KMS-11 (cell line): ENCODE measurements at regions not wholly inside any gene's neighbourhood (a gene's known extent, or its start where the extent isn't known, plus 50 kb on each side); places are given as distances from the start of the nearest gene placed in this dataset.

Source experiments
- H2AFZ ChIP-seq: fragments of 200-600 bp; sonication (generic); 2 replicates; pipeline ENCODE4 v1.6.1; 2016; ENCODE audit warnings: antibody characterized with exemption, mixed run types, low read depth
- H3K27ac ChIP-seq: fragments of 200-600 bp; sonication (generic); 2 replicates; pipeline ENCODE4 v1.6.1; 2016; ENCODE audit warnings: mild to moderate bottlenecking, mixed run types
- H3K27me3 ChIP-seq: fragments of 200-600 bp; sonication (generic); 2 replicates; pipeline ENCODE4 v1.6.1; 2017; ENCODE audit warnings: mild to moderate bottlenecking, low read depth, mixed run types, moderate library complexity; ENCODE audit not compliant: insufficient read depth
- H3K36me3 ChIP-seq: fragments of 200-600 bp; sonication (generic); 2 replicates; pipeline ENCODE4 v1.6.1; 2017; ENCODE audit warnings: mild to moderate bottlenecking, mixed run types; ENCODE audit not compliant: insufficient read depth
- H3K4me1 ChIP-seq: fragments of 200-600 bp; sonication (generic); 2 replicates; pipeline ENCODE4 v1.6.1; 2016; ENCODE audit warnings: mild to moderate bottlenecking, low read depth, mixed run types; ENCODE audit not compliant: poor library complexity, severe bottlenecking
- H3K4me2 ChIP-seq: fragments of 200-600 bp; sonication (generic); 2 replicates; pipeline ENCODE4 v1.7.0; 2016; ENCODE audit warnings: mild to moderate bottlenecking, mixed run types
- H3K4me3 ChIP-seq: fragments of 200-600 bp; sonication (generic); IDR thresholded peaks from 2 replicates; pipeline ENCODE4 v1.6.1; 2017; ENCODE audit warnings: low read depth, low read length, mixed read lengths; ENCODE audit not compliant: insufficient read depth
- H3K79me2 ChIP-seq: fragments of 200-600 bp; sonication (generic); 2 replicates; pipeline ENCODE4 v1.6.1; 2016; ENCODE audit warnings: low read depth, mixed run types; ENCODE audit not compliant: insufficient read depth
- H3K9ac ChIP-seq: fragments of 200-600 bp; sonication (generic); 2 replicates; pipeline ENCODE4 v1.6.1; 2016; ENCODE audit warnings: mild to moderate bottlenecking, mixed run types
- H4K20me1 ChIP-seq: fragments of 200-600 bp; sonication (generic); 2 replicates; pipeline ENCODE4 v1.6.1; 2016; ENCODE audit warnings: mild to moderate bottlenecking, mixed run types; ENCODE audit not compliant: insufficient read depth
- TF ChIP-seq, protein P1 (sequence below): fragments of 200-600 bp; sonication (generic); conservative IDR thresholded peaks from 2 replicates; pipeline ENCODE4 v1.6.1; 2017; ENCODE audit warnings: low read depth, mild to moderate bottlenecking, antibody characterized with exemption, low read length, moderate library complexity, mixed read lengths

DNA sequence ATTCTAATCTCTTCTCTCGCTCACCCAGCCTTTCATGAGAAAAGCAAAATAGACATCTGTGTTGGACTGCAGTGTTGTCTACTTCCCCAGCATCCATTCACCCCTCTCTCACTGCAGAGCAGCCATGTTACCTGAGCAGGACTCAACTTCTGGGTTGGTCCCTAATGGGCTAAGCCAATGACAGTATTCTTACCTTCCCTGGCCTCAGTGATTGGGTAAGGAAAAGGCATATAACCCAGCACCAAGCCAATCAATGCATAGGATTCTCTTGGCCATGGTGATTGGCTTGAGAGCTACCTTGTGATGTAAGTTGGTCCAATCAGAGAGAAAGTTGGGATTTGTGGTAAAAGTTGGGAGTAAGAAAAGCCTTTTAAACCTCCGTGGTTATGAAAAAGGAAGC, 99.8 kb upstream of the NECTIN1 start:
- TF ChIP-seq, protein P1, sequence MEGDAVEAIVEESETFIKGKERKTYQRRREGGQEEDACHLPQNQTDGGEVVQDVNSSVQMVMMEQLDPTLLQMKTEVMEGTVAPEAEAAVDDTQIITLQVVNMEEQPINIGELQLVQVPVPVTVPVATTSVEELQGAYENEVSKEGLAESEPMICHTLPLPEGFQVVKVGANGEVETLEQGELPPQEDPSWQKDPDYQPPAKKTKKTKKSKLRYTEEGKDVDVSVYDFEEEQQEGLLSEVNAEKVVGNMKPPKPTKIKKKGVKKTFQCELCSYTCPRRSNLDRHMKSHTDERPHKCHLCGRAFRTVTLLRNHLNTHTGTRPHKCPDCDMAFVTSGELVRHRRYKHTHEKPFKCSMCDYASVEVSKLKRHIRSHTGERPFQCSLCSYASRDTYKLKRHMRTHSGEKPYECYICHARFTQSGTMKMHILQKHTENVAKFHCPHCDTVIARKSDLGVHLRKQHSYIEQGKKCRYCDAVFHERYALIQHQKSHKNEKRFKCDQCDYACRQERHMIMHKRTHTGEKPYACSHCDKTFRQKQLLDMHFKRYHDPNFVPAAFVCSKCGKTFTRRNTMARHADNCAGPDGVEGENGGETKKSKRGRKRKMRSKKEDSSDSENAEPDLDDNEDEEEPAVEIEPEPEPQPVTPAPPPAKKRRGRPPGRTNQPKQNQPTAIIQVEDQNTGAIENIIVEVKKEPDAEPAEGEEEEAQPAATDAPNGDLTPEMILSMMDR, result no peak
- H3K79me2 ChIP-seq, result no peaks in the 10 kb centered on the region
- no peak overlapping the region for H3K4me2 ChIP-seq
- H3K4me3 ChIP-seq, result no peak overlapping the region
- H4K20me1 ChIP-seq, result no peaks in the 10 kb centered on the region
- no peaks in the 10 kb centered on the region for H3K27me3 ChIP-seq
- no peaks in the 10 kb centered on the region for H3K36me3 ChIP-seq
- no peak overlapping the region for H3K9ac ChIP-seq
- H2AFZ ChIP-seq, result no peak overlapping the region
- no peak overlapping the region for H3K27ac ChIP-seq
- H3K4me1 ChIP-seq, result no peaks in the 10 kb centered on the region

DNA sequence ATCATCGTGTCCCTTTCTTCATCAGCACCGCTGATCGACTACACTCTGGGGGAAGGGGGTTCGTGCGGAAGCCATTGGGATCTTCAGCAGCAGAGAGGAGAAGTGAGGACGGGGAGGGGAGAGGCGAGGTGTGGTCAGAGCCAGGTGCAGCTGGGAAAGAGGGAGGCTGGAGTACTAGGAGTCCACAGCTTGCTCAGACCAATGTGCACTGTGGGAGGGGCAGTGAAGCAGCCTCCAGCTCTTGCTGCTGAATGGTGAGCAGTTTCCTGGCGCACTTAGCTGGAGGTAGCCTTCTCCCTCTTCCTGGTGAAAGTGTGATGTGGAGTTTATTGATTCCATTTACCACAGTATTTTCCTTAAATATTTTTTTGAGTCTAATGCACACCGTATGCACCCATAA, 99.0 kb upstream of the NECTIN1 start:
- no peaks in the 10 kb centered on the region for H4K20me1 ChIP-seq
- H3K27ac ChIP-seq, result no peak overlapping the region
- H3K4me3 ChIP-seq, result no peak overlapping the region
- no peaks in the 10 kb centered on the region for H3K36me3 ChIP-seq
- H3K4me1 ChIP-seq, result no peaks in the 10 kb centered on the region
- no peak overlapping the region for H2AFZ ChIP-seq
- H3K9ac ChIP-seq, result no peak overlapping the region
- no peaks in the 10 kb centered on the region for H3K27me3 ChIP-seq
- no peaks in the 10 kb centered on the region for H3K79me2 ChIP-seq
- no peak overlapping the region for H3K4me2 ChIP-seq
- TF ChIP-seq, protein P1, result no peak

DNA sequence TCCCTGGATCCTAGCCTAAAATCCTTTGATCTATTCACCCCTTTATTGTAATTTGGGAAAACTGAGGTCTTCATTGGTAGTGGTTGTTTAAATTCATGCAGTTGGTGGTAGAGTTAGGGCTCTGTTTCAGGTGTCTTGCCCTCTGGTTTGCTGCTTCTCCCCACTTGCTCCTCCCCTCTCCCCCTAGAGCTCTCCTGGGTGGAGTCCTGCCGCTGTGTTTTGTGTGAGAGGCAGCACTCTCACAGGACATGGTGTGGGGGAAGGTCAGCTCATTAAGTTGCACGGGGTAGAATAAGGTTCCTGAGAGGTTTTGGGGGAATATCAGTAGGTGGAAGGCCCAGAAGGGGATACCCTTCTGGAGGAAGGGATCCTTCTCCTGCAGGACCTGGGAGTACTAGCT, 98.1 kb upstream of the NECTIN1 start:
- Histone ChIP-seq H3K9ac (no peak overlapping the region), H3K27me3 (no peaks in the 10 kb centered on the region), H3K36me3 (no peaks in the 10 kb centered on the region), H4K20me1 (no peaks in the 10 kb centered on the region), H3K4me3 (no peak overlapping the region), H3K27ac (no peak overlapping the region), H3K4me2 (no peak overlapping the region), H3K4me1 (no peaks in the 10 kb centered on the region), H2AFZ (no peak overlapping the region), H3K79me2 (no peaks in the 10 kb centered on the region)
- TF ChIP-seq, protein P1, result no peak

DNA sequence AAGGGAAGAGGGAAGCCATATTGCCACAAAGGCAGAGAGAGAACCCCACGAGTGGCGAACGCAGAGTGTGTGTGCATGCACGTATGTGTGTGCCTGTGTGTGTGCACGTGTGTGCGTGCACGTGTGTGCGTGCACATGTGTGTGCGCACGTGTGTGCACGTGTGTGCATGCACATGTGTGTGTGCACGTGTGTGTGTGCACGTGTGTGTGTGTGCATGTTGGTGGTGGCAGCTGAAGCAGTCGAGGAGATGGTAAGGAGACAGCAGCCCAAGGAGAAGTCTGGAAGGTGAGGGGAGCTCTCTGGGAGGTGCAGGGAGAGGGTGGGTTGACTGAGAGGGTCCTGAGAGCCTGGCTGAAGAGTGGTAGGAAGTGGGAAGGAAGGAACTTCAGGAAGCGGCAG, 94.1 kb upstream of the NECTIN1 start:
- H3K4me2 ChIP-seq, result no peak overlapping the region
- H4K20me1 ChIP-seq, result no peaks in the 10 kb centered on the region
- H3K36me3 ChIP-seq, result no peaks in the 10 kb centered on the region
- H3K27ac ChIP-seq, result no peak overlapping the region
- TF ChIP-seq, protein P1, result no peak
- H3K4me1 ChIP-seq, result no peaks in the 10 kb centered on the region
- H3K9ac ChIP-seq, result no peak overlapping the region
- no peaks in the 10 kb centered on the region for H3K27me3 ChIP-seq
- H2AFZ ChIP-seq, result no peak overlapping the region
- no peaks in the 10 kb centered on the region for H3K79me2 ChIP-seq
- no peak overlapping the region for H3K4me3 ChIP-seq

DNA sequence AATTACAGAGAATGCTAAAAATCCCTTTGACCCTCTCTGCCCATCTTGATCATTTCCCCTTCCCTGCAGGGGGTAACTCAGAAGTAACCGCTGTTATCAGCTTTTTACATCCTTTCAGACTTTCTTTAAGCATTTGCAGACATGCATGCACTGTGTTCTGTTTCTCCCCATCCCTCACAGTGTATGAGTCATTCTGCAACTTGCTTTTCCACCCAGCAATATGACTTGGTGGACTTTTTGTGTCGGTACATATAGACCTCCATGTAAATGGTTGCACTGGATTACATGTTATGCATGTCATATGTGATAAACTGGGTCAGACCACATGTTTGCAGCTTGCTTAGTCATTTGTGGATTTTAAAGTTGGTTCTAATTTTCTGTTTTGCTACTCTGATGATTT, 87.7 kb upstream of the NECTIN1 start:
- no peak overlapping the region for H2AFZ ChIP-seq
- TF ChIP-seq, protein P1, result no peak
- no peaks in the 10 kb centered on the region for H4K20me1 ChIP-seq
- no peak overlapping the region for H3K4me2 ChIP-seq
- no peaks in the 10 kb centered on the region for H3K27me3 ChIP-seq
- H3K79me2 ChIP-seq, result no peaks in the 10 kb centered on the region
- no peak overlapping the region for H3K9ac ChIP-seq
- H3K27ac ChIP-seq, result no peak overlapping the region
- no peaks in the 10 kb centered on the region for H3K4me1 ChIP-seq
- no peak overlapping the region for H3K4me3 ChIP-seq
- H3K36me3 ChIP-seq, result no peaks in the 10 kb centered on the region
